DND-41 (cell line): ENCODE measurements at regions not wholly inside any gene's neighbourhood (a gene's known extent, or its start where the extent isn't known, plus 50 kb on each side); places are given as distances from the start of the nearest gene placed in this dataset.
"Not testable (repeated sequence)": the region's sequence is repeated elsewhere in the genome, so short reads cannot be mapped to it uniquely, and the experiment has no call there.

Experiments
- ATAC-seq: fragments of 200-7000 bp; cut with Tn5 transposase; 3 replicates; pipeline ENCODE4 v1.9.1; 2021; ENCODE audit warnings: low read depth; ENCODE audit not compliant: insufficient read depth
- DNase-seq: peaks from one replicate; pipeline ENCODE4 v3.0.0-alpha.2; 2020
- H2AFZ ChIP-seq: 2 replicates; pipeline ENCODE4 v1.6.0; 2012; ENCODE audit warnings: low read depth, low read length
- H3K27ac ChIP-seq: 2 replicates; pipeline ENCODE4 v1.5.1; 2012; ENCODE audit warnings: low read length, inconsistent platforms
- H3K27me3 ChIP-seq: fragments of 200-600 bp; sonication (generic); 2 replicates; pipeline ENCODE4 v1.6.0; 2012; ENCODE audit warnings: low read length, mild to moderate bottlenecking, inconsistent platforms; ENCODE audit not compliant: insufficient read depth, poor library complexity
- H3K36me3 ChIP-seq: 2 replicates; pipeline ENCODE4 v1.5.1; 2012; ENCODE audit warnings: low read length, inconsistent platforms; ENCODE audit not compliant: insufficient read depth
- H3K4me1 ChIP-seq: 2 replicates; pipeline ENCODE4 v1.5.1; 2012; ENCODE audit warnings: mild to moderate bottlenecking, low read length; ENCODE audit not compliant: insufficient read depth
- H3K4me2 ChIP-seq: 2 replicates; pipeline ENCODE4 v1.6.0; 2012; ENCODE audit warnings: mild to moderate bottlenecking, moderate library complexity, low read length, inconsistent platforms; ENCODE audit not compliant: insufficient read depth
- H3K4me3 ChIP-seq, 2 experiments: fragments of 200-600 bp in 1 of 2; shearing (Covaris generic) in 1 of 2; 2 replicates each; pipeline ENCODE4 v1.5.1; 2012 to 2016; ENCODE audit warnings: inconsistent platforms in 2 of 2, low read length in 2 of 2, mild to moderate bottlenecking in 2 of 2, low read depth in 1 of 2, moderate library complexity in 1 of 2
- H3K79me2 ChIP-seq: 2 replicates; pipeline ENCODE4 v1.6.0; 2012; ENCODE audit warnings: low read length, inconsistent platforms; ENCODE audit not compliant: insufficient read depth
- H3K9ac ChIP-seq: 2 replicates; pipeline ENCODE4 v1.6.0; 2012; ENCODE audit warnings: low read depth, mild to moderate bottlenecking, inconsistent platforms, low read length, moderate library complexity
- H3K9me3 ChIP-seq: 2 replicates; pipeline ENCODE4 v1.5.1; 2012; ENCODE audit warnings: low read length, moderate library complexity, mild to moderate bottlenecking, inconsistent platforms; ENCODE audit not compliant: insufficient read depth, severe bottlenecking
- H4K20me1 ChIP-seq: 2 replicates; pipeline ENCODE4 v1.6.0; 2012; ENCODE audit warnings: low read length; ENCODE audit not compliant: insufficient read depth
- EZH2 ChIP-seq: IDR thresholded peaks from 3 replicates; pipeline ENCODE4 v1.6.1; 2012; ENCODE audit warnings: borderline replicate concordance, low read depth, mild to moderate bottlenecking, moderate library complexity, low read length, inconsistent platforms; ENCODE audit not compliant: severe bottlenecking
- TF ChIP-seq, protein P1 (sequence below): IDR thresholded peaks from 2 replicates; pipeline ENCODE4 v1.5.1; 2012; ENCODE audit warnings: borderline replicate concordance, low read length, moderate library complexity, mild to moderate bottlenecking; ENCODE audit not compliant: poor library complexity, severe bottlenecking; ENCODE audit errors: extremely low read depth

DNA sequence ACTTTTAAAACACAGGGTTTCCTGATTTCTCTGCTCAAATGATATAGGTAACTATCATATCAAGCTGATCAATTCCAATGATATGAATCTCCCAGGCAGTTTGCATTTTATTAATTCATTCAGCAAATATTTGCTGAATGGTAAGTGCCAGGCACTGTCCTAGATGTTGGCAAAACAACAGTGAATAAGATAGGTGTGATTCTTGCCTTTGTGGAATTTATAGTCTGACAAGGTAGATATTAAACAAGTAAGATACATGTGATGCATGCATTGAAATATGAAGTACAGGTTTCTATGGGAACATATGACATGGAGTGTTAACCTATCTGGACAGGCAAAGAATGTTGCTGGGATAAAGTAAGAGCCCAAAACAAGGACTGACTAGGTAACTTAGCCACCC is 231.8 kb upstream of the DAB2 start:
- peaks cover 15% of the 10 kb centered on the region for H3K4me1 ChIP-seq
- no peak for ATAC-seq

DNA sequence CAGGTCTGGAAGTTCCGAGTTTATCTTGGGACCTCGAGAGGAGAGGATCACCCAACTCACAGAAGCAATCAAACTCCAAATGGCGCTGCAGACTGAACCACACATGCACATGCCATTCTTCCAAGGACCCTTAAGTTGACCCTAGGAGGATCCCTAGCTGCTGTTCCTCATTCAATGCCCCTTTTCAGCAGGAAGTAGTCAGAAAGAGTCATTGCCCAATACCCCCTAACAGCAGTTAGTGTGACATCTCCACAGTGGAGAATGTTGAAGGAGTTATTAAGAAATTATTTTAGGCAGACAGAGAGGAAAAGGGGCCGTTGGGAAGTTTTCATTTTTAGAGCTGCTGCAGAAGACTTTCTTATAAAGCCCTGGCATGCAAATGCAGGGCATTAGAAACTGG is 229.9 kb upstream of the DAB2 start:
- no peak overlapping the region for H3K4me2 ChIP-seq

More for the DNA sequence above, 231.8 kb upstream of the DAB2 start:
- peaks cover 3% of the 10 kb centered on the region for H3K27me3 ChIP-seq
- H3K36me3 ChIP-seq = no peaks in the 10 kb centered on the region
- H3K4me2 ChIP-seq = no peak overlapping the region
- H4K20me1 ChIP-seq = no peaks in the 10 kb centered on the region
- H3K9ac ChIP-seq = no peak overlapping the region
- H3K79me2 ChIP-seq = no peaks in the 10 kb centered on the region
- TF ChIP-seq, protein P1, sequence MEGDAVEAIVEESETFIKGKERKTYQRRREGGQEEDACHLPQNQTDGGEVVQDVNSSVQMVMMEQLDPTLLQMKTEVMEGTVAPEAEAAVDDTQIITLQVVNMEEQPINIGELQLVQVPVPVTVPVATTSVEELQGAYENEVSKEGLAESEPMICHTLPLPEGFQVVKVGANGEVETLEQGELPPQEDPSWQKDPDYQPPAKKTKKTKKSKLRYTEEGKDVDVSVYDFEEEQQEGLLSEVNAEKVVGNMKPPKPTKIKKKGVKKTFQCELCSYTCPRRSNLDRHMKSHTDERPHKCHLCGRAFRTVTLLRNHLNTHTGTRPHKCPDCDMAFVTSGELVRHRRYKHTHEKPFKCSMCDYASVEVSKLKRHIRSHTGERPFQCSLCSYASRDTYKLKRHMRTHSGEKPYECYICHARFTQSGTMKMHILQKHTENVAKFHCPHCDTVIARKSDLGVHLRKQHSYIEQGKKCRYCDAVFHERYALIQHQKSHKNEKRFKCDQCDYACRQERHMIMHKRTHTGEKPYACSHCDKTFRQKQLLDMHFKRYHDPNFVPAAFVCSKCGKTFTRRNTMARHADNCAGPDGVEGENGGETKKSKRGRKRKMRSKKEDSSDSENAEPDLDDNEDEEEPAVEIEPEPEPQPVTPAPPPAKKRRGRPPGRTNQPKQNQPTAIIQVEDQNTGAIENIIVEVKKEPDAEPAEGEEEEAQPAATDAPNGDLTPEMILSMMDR = no peak
- no peak for TF ChIP-seq EZH2
- no peaks in the 10 kb centered on the region for H3K9me3 ChIP-seq
- no peak overlapping the region for H3K4me3 ChIP-seq
- no peak overlapping the region for H2AFZ ChIP-seq
- H3K27ac ChIP-seq = no peak overlapping the region
- DNase-seq = no peak

DNA sequence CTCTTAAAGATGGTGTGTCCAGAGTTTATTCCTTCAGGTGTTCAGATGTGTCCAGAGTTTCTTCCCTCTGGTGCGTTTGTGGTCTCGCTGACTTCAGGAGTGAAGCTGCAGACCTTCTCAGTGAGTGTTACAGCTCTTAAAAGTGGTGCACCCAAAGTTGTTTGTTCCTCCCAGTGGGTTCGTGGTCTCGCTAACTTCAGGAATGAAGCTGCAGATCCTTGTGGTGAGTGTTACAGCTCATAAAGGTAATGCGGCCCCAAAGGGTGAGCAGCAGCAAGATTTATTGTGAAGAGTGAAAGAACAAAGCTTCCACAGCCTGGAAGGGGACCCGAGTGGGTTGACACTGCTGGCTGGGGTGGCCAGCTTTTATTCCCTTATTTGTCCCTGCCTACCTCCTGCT is 227.7 kb upstream of the DAB2 start:
- H4K20me1 ChIP-seq, H3K9ac ChIP-seq, H3K4me1 ChIP-seq, ATAC-seq, H2AFZ ChIP-seq, H3K79me2 ChIP-seq, H3K27me3 ChIP-seq, H3K4me2 ChIP-seq, H3K4me3 ChIP-seq, DNase-seq, H3K9me3 ChIP-seq, H3K36me3 ChIP-seq, H3K27ac ChIP-seq: not testable (repeated sequence)

More for the DNA sequence above, 229.9 kb upstream of the DAB2 start:
- Histone ChIP-seq H3K9ac (no peak overlapping the region), H4K20me1 (no peaks in the 10 kb centered on the region), H3K27ac (no peak overlapping the region), H3K4me1 (peaks cover 15% of the 10 kb centered on the region), H3K27me3 (peaks cover 3% of the 10 kb centered on the region), H3K36me3 (no peaks in the 10 kb centered on the region), H3K79me2 (no peaks in the 10 kb centered on the region), H3K9me3 (no peaks in the 10 kb centered on the region), H3K4me3 (no peak overlapping the region), H2AFZ (no peak overlapping the region)
- no peak for DNase-seq
- TF ChIP-seq, protein P1 = no peak
- TF ChIP-seq EZH2 = no peak
- ATAC-seq = no peak

DNA sequence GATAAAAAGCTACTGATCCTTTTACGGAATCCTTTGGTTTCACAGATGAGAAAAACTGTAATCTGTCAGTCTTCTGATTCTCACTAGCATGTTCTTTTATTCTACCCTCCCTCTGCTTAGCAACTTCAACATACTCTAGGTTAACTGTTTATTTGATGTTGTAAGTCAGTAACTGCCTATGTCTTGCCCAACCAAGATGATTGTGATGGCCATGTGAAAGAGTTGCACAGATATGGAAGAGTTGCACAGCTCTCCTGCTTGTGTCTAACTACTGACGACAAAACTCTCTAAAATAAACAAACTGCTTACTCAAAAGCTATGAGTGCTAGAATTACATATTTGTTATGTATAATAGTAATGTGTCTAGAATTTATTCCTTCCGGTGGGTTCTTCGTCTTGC is 227.3 kb upstream of the DAB2 start:
- ATAC-seq = no peak
- TF ChIP-seq EZH2 = no peak
- TF ChIP-seq, protein P1 = no peak
- H3K4me3 ChIP-seq = no peak overlapping the region

More for the DNA sequence above, 227.3 kb upstream of the DAB2 start:
- Histone ChIP-seq H3K36me3 (no peaks in the 10 kb centered on the region), H3K4me2 (no peak overlapping the region), H3K27ac (no peak overlapping the region), H3K79me2 (no peaks in the 10 kb centered on the region), H3K27me3 (peaks cover 3% of the 10 kb centered on the region), H3K9me3 (no peaks in the 10 kb centered on the region), H3K4me1 (no peaks in the 10 kb centered on the region), H3K9ac (no peak overlapping the region), H4K20me1 (no peaks in the 10 kb centered on the region), H2AFZ (no peak overlapping the region)
- DNase-seq = no peak
